HCT116 (cell line): ENCODE measurements at regions not wholly inside any gene's neighbourhood (a gene's known extent, or its start where the extent isn't known, plus 50 kb on each side); places are given as distances from the start of the nearest gene placed in this dataset.
"Not testable (repeated sequence)": the region's sequence is repeated elsewhere in the genome, so short reads cannot be mapped to it uniquely, and the experiment has no call there.

ENCODE experiments used
- ATAC-seq: fragments of 200-7000 bp; cut with Tn5 transposase; 2 replicates; pipeline ENCODE4 v1.9.1; 2020; ENCODE audit warnings: mild to moderate bottlenecking, moderate library complexity
- BruUV-seq: library from RNA; stranded (reverse); fragments of 400-500 nt; replicated peaks from 2 replicates; lab custom pipeline; 2021; lab: Mats Ljungman, UMichigan
- CTCF ChIA-PET: fragments of 300-600 bp; sonication (Branson Sonifier 250); formaldehyde crosslinking; loops from one replicate; lab custom pipeline; 2021; ENCODE audit warnings: antibody characterized with exemption; lab: Charles Lee
- POLR2A ChIA-PET: fragments of 300-600, 350-600 bp; sonication (Branson Sonifier 250); formaldehyde crosslinking; loops from one replicate; lab custom pipeline; 2021; ENCODE audit warnings: antibody characterized with exemption; lab: Charles Lee
- RAD21 ChIA-PET, 2 experiments: fragments of 300-600 bp; sonication (Branson Sonifier 250); formaldehyde crosslinking; loops; one replicate each; lab custom pipeline; 2023; ENCODE audit warnings: low total read pairs in 2 of 2; ENCODE audit not compliant: uncharacterized antibody in 2 of 2, unreplicated experiment in 2 of 2, low non-redundant PET in 1 of 2; lab: Charles Lee
- DNase-seq: peaks from one replicate; pipeline ENCODE4 v3.0.0-alpha.2; 2010; ENCODE audit warnings: low read depth, low spot score
- H2AFZ ChIP-seq: fragments of 200-600 bp; shearing (Covaris generic), sonication (generic); 2 replicates; pipeline ENCODE4 v1.6.1; 2017; ENCODE audit warnings: low read depth, mixed run types, mixed read lengths, antibody characterized with exemption, low read length; ENCODE audit not compliant: poor library complexity, severe bottlenecking
- H3K27ac ChIP-seq: 2 replicates; pipeline ENCODE4 v1.5.1; 2012; ENCODE audit warnings: low read depth, low read length
- H3K27me3 ChIP-seq: fragments of 200-600 bp; sonication (generic); 2 replicates; pipeline ENCODE4 v1.6.1; 2016; ENCODE audit warnings: mixed run types, low read length, mixed read lengths; ENCODE audit not compliant: insufficient read depth
- H3K36me3 ChIP-seq, 2 experiments: fragments of 200-500 bp in 1 of 2; fragments of 200-600 bp in 1 of 2; sonication (Bioruptor generic) in 1 of 2; sonication (generic) in 1 of 2; 2 replicates each; pipeline versions ENCODE4 v1.5.1 to v1.6.1; 2014 to 2016; ENCODE audit warnings: low read length in 2 of 2, inconsistent platforms in 1 of 2, mixed read lengths in 1 of 2, mixed run types in 1 of 2; ENCODE audit not compliant: insufficient read depth in 2 of 2, control insufficient read depth in 1 of 2
- H3K4me1 ChIP-seq, 2 experiments: fragments of 200-600 bp in 1 of 2; sonication (generic) in 1 of 2; 2 replicates each; pipeline versions ENCODE4 v1.5.1 to v1.6.1; 2012 to 2017; ENCODE audit warnings: low read length in 2 of 2, inconsistent platforms in 1 of 2, mild to moderate bottlenecking in 1 of 2, mixed read lengths in 1 of 2, mixed run types in 1 of 2, moderate library complexity in 1 of 2; ENCODE audit not compliant: insufficient read depth in 2 of 2, control insufficient read depth in 1 of 2
- H3K4me2 ChIP-seq: fragments of 200-600 bp; sonication (generic); 2 replicates; pipeline ENCODE4 v1.6.1; 2017; ENCODE audit warnings: mixed run types, low read length, mixed read lengths
- H3K4me3 ChIP-seq, 2 experiments: fragments of 200-600 bp in 1 of 2; sonication (generic) in 1 of 2; replicated peaks in 1 of 2; 2 replicates each; pipeline ENCODE4 v1.5.1; 2011 to 2016; ENCODE audit warnings: low read length in 2 of 2, control low read depth in 1 of 2, low read depth in 1 of 2, mild to moderate bottlenecking in 1 of 2, mixed read lengths in 1 of 2, mixed run types in 1 of 2
- H3K79me2 ChIP-seq: fragments of 200-600 bp; sonication (generic); 2 replicates; pipeline ENCODE4 v1.6.1; 2017; ENCODE audit warnings: mild to moderate bottlenecking, mixed run types, low read length, moderate library complexity, mixed read lengths; ENCODE audit not compliant: insufficient read depth
- H3K9ac ChIP-seq: fragments of 200-600 bp; sonication (generic); 2 replicates; pipeline ENCODE4 v1.6.1; 2016; ENCODE audit warnings: low read length, mixed read lengths
- H3K9me2 ChIP-seq: fragments of 200-600 bp; sonication (generic), shearing (Covaris generic); 2 replicates; pipeline ENCODE4 v1.6.1; 2017; ENCODE audit warnings: mixed run types, mild to moderate bottlenecking, moderate library complexity; ENCODE audit not compliant: insufficient read depth
- H3K9me3 ChIP-seq, 2 experiments: fragments of 200-500 bp in 1 of 2; fragments of 200-600 bp in 1 of 2; sonication (Bioruptor generic) in 1 of 2; sonication (generic) in 1 of 2; 2 replicates each; pipeline ENCODE4 v1.6.1; 2014 to 2017; ENCODE audit warnings: low read length in 2 of 2, mixed read lengths in 2 of 2, inconsistent platforms in 1 of 2, low read depth in 1 of 2, mild to moderate bottlenecking in 1 of 2, mixed run types in 1 of 2, moderate library complexity in 1 of 2; ENCODE audit not compliant: control insufficient read depth in 1 of 2, insufficient read depth in 1 of 2
- H4K20me1 ChIP-seq: fragments of 200-600 bp; sonication (generic), shearing (Covaris generic); 2 replicates; pipeline ENCODE4 v1.6.1; 2017; ENCODE audit warnings: mixed run types, mild to moderate bottlenecking, moderate library complexity; ENCODE audit not compliant: insufficient read depth
- ELF1 ChIP-seq: IDR thresholded peaks from 2 replicates; pipeline ENCODE4 v1.6.1; 2012; ENCODE audit warnings: low read depth, borderline replicate concordance
- JUND ChIP-seq: IDR thresholded peaks from 2 replicates; pipeline ENCODE4 v1.6.1; 2012
- ZNF274 ChIP-seq: fragments of 200-500 bp; sonication (Bioruptor generic); IDR thresholded peaks from 2 replicates; pipeline ENCODE4 v1.6.1; 2014; ENCODE audit warnings: mild to moderate bottlenecking, low read depth, low read length, inconsistent platforms
- intact Hi-C: fragments of 100-400 bp; cut with micrococcal nuclease; formaldehyde crosslinking; loops from 2 replicates; pipeline ENCODE4 v1.10.0; 2022

DNA sequence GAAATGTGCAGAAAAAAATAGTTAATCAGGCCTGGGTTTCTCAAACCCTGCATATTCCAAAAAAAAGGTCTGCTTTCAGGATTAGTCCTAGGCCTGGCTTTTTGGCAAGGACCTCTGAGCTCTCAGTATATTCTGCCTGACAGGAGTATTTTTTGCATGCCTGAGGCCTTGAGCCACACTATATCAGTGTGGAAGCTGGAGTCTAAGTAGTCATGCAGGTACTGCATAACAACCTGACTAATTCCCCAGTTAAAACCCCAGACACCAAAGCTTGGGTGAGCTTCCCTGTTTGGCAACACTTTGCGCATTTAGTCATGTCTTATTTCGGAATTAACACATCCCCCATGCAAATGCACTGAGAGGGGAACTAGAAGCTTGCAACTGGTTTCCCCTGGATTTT lies 359.5 kb downstream of the CETN3 start (continued):
- TF ChIP-seq ZNF274: no peak

DNA sequence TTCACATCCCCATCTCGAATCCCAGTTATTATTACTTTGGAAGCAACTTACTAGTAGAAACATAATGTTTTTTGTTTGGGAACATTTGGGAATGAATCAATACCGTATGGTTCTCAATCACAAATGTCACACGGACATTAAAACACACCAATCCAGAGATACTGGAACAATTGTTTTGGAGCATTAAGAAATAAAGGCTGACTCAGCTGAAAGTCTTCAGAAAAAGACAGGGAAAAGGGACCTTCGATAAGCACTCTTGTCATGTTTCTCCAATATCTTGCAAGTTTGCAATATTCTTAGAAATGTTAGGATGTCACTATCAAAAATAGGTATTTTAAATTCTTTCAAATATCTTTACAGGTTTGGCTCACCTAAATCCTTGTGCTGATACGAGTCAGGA lies 362.4 kb downstream of the CETN3 start:
- intact Hi-C loops: no loop called here
- ATAC-seq (no peak), DNase-seq (no peak)
- Histone ChIP-seq H2AFZ (no peak overlapping the region), H3K36me3 (no peaks in the 10 kb centered on the region), H3K4me2 (no peak overlapping the region), H3K4me3 (no peak overlapping the region), H3K9ac (no peak overlapping the region), H3K9me3 (no peaks in the 10 kb centered on the region), H3K9me2 (no peaks in the 10 kb centered on the region), H3K4me1 (no peaks in the 10 kb centered on the region), H3K27me3 (no peaks in the 10 kb centered on the region), H3K27ac (no peak overlapping the region), H3K79me2 (no peaks in the 10 kb centered on the region), H4K20me1 (no peaks in the 10 kb centered on the region)
- CTCF ChIA-PET: no interaction called here
- POLR2A ChIA-PET: no interaction called here
- TF ChIP-seq ELF1 (no peak), JUND (no peak)
- BruUV-seq: no TSS peak
- RAD21 ChIA-PET: no interaction called here

DNA sequence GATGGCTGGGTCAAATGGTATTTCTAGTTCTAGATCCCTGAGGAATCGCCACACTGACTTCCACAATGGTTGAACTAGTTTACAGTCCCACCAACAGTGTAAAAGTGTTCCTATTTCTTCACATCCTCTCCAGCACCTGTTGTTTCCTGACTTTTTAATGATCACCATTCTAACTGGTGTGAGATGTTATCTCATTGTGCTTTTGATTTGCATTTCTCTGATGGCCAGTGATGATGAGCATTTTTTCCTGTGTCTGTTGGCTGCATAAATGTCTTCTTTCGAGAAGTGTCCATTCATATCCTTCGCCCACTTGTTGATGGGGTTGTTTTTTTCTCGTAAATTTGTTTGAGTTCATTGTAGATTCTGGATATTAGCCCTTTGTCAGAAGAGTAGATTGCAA lies 369.5 kb downstream of the CETN3 start:
- H3K4me2 ChIP-seq, RAD21 ChIA-PET, H3K4me3 ChIP-seq, H3K9ac ChIP-seq, intact Hi-C loops, H3K36me3 ChIP-seq, H3K79me2 ChIP-seq, H3K4me1 ChIP-seq, H3K9me3 ChIP-seq, H3K27me3 ChIP-seq, POLR2A ChIA-PET, H3K9me2 ChIP-seq, DNase-seq, H4K20me1 ChIP-seq, CTCF ChIA-PET, H2AFZ ChIP-seq, BruUV-seq, ATAC-seq, H3K27ac ChIP-seq: not testable (repeated sequence)
